ENCODE measurements at regions not wholly inside any gene's neighbourhood (a gene's known extent, or its start where the extent isn't known, plus 50 kb on each side); places are given as distances from the start of the nearest gene placed in this dataset.

- no peak for DNase-seq
Measured at GRCh38 chr6:133191323-133191722, 49.8 kb upstream of the EYA4 start.
